ENCODE measurements at regions not wholly inside any gene's neighbourhood (a gene's known extent, or its start where the extent isn't known, plus 50 kb on each side); places are given as distances from the start of the nearest gene placed in this dataset.

GRCh38 chr1:231108516-231109302 lies 53.1 kb upstream of the TRIM67 start:
- no peak for DNase-seq (ENCODE audit: low spot score)

GRCh38 chr1:231107600-231108326 lies 54.1 kb upstream of the TRIM67 start:
- DNase-seq (ENCODE audit: low spot score): no peak

- DNase-seq (ENCODE audit: low spot score): no peak
Measured at GRCh38 chr1:231107151-231107550, 54.7 kb upstream of the TRIM67 start.

- peak; percentile 79 for DNase-seq (ENCODE audit: low spot score)
Measured at GRCh38 chr1:231106347-231106746, 55.5 kb upstream of the TRIM67 start.

- DNase-seq (ENCODE audit: low spot score): no peak
Measured at GRCh38 chr1:231104917-231105316, 56.9 kb upstream of the TRIM67 start.

- no peak for DNase-seq (ENCODE audit: low spot score)
Measured at GRCh38 chr1:231103961-231104360, 57.9 kb upstream of the TRIM67 start.

GRCh38 chr1:231099996-231100767 lies 60.1 kb upstream of the FAM89A start:
- no peak for DNase-seq (ENCODE audit: low spot score)

GRCh38 chr1:231099311-231099710 lies 59.3 kb upstream of the FAM89A start:
- no peak for DNase-seq (ENCODE audit: low spot score)

- no peak for DNase-seq (ENCODE audit: low spot score)
Measured at GRCh38 chr1:231095595-231095994, 55.5 kb upstream of the FAM89A start.

GRCh38 chr1:231094421-231094820 lies 54.4 kb upstream of the FAM89A start:
- no peak for DNase-seq (ENCODE audit: low spot score)

GRCh38 chr1:231093156-231093922 lies 53.3 kb upstream of the FAM89A start:
- DNase-seq (ENCODE audit: low spot score): peak; percentile 64

- no peak for DNase-seq (ENCODE audit: low spot score)
Measured at GRCh38 chr1:231092380-231092779, 52.3 kb upstream of the FAM89A start.

- DNase-seq (ENCODE audit: low spot score): peak; percentile 25
Measured at GRCh38 chr1:231091831-231092301, 51.8 kb upstream of the FAM89A start.

- DNase-seq (ENCODE audit: low spot score): no peak
Measured at GRCh38 chr1:231091415-231091814, 51.4 kb upstream of the FAM89A start.

All from COLO829 (cell line).